ENCODE measurements at regions not wholly inside any gene's neighbourhood (a gene's known extent, or its start where the extent isn't known, plus 50 kb on each side); places are given as distances from the start of the nearest gene placed in this dataset.
"Not testable (repeated sequence)": the region's sequence is repeated elsewhere in the genome, so short reads cannot be mapped to it uniquely, and the experiment has no call there.

DNA sequence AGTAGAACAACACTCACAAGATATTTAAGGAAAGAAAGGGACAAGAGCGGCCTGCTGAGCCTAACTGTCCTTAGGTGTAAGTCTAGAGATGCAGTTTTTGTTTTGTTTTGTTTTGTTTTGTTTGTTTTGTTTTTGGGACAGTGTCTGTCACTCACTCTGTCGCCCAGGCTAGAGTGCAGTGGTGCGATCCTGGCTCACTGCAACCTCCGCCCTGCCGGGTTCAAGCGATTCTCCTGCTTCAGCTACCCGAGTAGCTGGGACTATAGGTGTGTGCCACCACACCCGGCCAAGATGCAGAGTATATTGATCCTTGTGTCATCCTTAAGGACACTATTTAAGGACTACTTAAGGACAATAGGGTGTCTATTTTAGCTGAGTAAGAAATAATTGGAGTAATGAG lies 84.1 kb upstream of the PARD3 start:
- TF ChIP-seq, protein P1, sequence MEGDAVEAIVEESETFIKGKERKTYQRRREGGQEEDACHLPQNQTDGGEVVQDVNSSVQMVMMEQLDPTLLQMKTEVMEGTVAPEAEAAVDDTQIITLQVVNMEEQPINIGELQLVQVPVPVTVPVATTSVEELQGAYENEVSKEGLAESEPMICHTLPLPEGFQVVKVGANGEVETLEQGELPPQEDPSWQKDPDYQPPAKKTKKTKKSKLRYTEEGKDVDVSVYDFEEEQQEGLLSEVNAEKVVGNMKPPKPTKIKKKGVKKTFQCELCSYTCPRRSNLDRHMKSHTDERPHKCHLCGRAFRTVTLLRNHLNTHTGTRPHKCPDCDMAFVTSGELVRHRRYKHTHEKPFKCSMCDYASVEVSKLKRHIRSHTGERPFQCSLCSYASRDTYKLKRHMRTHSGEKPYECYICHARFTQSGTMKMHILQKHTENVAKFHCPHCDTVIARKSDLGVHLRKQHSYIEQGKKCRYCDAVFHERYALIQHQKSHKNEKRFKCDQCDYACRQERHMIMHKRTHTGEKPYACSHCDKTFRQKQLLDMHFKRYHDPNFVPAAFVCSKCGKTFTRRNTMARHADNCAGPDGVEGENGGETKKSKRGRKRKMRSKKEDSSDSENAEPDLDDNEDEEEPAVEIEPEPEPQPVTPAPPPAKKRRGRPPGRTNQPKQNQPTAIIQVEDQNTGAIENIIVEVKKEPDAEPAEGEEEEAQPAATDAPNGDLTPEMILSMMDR (conservative IDR thresholded peaks at IDR 0.05; ENCODE audit: control insufficient read depth, insufficient read depth, low read depth, low read length): no peak
- DNase-seq (ENCODE audit: low read depth): no peak
- H3K4me3 ChIP-seq (ENCODE audit: control insufficient read depth, low read depth, low read length): no peak overlapping the region

DNA sequence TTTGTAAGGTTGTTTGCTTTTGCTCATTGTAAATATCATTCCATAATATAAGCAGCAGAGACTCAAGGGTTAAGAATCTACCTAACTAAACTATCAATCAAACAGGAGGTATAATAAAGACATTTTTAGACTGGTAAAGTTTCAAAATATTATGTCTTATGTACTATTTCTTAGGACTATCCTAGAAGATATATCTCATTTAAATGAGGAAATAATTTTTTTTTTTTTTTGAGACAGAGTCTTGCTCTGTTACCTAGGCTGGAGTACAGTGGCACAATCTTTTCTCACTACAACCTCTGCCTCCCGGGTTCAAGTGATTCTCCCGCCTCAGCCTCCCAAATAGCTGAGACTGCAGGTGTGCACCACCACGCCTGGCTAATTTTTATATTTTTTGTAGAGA lies 80.9 kb upstream of the PARD3 start:
- DNase-seq (ENCODE audit: low read depth): no peak
- H3K4me3 ChIP-seq (ENCODE audit: control insufficient read depth, low read depth, low read length): no peak overlapping the region

DNA sequence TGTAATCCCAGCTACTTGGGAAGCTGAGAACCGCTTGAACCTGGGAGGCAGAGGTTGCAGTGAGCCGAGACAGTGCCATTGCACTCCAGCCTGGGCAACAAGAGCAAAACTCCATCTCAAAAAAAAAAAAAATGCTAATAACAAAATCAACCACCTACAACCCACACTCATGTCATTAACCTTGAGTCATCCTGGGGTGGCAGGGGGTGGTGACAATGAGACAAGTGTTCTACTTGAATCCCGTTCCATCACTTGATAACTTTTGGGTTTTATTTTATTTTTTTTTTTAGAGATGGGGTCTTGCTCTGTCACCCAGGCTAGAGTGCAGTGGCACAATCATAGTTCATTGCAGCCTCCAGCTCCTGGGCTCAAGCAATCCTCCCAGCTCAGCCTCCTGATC lies 80.0 kb upstream of the PARD3 start:
- not testable (repeated sequence) for H3K4me3 ChIP-seq (ENCODE audit: control insufficient read depth, low read depth, low read length); DNase-seq (ENCODE audit: low read depth)

More for the DNA sequence above, 80.9 kb upstream of the PARD3 start:
- TF ChIP-seq, protein P1 (conservative IDR thresholded peaks at IDR 0.05; ENCODE audit: control insufficient read depth, insufficient read depth, low read depth, low read length): no peak

DNA sequence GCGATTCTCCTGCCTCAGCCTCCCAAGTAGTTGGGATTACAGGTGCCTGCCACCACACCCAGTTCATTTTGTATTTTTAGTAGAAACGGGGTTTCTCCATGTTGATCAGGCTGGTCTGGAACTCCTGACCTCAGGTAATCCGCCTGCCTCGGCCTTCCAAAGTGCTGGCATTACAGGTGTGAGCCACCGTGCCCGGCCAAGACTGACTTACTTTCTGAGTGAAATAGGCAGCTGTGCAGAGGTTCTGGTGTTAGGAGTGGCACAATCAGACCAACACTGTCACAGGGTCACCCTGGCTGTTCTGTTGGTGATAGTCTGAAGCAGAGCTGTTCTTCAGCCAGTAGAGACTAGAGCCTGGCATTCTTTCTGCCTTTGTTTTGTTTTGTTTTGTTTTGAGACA lies 77.4 kb upstream of the PARD3 start:
- H3K4me3 ChIP-seq (ENCODE audit: control insufficient read depth, low read depth, low read length); DNase-seq (ENCODE audit: low read depth): not testable (repeated sequence)

DNA sequence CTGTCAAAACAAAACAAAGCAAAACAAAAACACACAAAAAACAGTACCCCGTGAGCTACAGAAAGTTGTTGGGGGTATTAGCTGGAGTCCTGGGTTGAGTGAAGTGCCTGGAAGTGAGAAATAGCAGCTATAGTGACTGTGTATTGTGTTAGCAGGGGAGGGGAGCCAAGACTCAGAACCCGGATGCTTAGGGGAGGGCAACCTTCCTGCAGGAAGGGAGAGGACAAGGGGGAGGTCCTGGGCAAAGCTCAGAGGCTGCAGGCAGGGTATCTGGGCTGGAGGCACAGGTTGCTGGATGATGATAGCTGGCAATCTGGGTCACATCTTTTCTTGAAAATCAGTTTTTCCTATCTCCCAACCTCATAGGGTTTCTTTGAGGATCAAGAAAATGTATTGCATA lies 75.8 kb upstream of the PARD3 start:
- H3K4me3 ChIP-seq (ENCODE audit: control insufficient read depth, low read depth, low read length): no peak overlapping the region
- TF ChIP-seq, protein P1 (conservative IDR thresholded peaks at IDR 0.05; ENCODE audit: control insufficient read depth, insufficient read depth, low read depth, low read length): no peak
- DNase-seq (ENCODE audit: low read depth): no peak

DNA sequence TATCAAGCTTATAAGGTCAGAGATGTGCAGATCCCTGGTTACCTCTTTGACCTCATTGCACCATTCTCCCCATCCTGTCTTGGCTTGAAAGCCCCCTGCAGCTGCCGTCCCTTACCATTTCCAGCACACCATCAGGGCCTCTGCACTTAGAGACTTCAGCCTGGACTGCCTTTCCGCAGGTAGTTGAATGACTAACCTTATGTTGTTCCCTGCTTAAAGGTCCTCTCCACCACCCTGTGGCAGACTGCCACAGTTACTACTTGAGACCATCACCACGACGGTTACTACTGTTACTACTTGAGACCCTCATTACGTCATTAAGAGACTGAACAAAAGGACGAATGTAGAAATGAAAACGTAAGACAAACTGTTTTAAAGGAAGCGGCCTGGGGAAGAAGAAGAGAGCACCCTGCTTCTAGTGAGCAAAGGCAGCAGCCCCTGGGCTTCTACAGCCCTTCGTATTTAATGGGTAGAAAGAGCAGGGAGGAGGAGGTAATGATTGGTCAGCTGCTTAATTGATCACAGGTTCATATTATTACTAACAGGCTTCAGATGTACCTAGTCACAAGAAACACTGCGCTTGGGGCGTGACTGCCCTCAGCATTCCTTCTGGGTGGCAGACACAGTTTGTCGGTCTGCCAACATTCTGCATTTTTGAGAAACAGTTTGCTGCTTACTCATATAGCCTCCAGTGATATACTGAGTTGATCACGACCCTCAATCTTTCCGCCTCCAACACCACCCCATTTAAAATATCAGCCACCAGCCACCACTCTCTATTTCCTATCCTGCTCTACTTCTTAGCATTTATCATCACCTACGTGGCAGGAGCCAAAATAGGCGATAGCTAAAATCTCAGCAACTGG lies 74.1 kb upstream of the PARD3 start:
- TF ChIP-seq, protein P1 (conservative IDR thresholded peaks at IDR 0.05; ENCODE audit: control insufficient read depth, insufficient read depth, low read depth, low read length): no peak
- peak; percentile 14 for DNase-seq (ENCODE audit: low read depth)
- no peak overlapping the region for H3K4me3 ChIP-seq (ENCODE audit: control insufficient read depth, low read depth, low read length)

DNA sequence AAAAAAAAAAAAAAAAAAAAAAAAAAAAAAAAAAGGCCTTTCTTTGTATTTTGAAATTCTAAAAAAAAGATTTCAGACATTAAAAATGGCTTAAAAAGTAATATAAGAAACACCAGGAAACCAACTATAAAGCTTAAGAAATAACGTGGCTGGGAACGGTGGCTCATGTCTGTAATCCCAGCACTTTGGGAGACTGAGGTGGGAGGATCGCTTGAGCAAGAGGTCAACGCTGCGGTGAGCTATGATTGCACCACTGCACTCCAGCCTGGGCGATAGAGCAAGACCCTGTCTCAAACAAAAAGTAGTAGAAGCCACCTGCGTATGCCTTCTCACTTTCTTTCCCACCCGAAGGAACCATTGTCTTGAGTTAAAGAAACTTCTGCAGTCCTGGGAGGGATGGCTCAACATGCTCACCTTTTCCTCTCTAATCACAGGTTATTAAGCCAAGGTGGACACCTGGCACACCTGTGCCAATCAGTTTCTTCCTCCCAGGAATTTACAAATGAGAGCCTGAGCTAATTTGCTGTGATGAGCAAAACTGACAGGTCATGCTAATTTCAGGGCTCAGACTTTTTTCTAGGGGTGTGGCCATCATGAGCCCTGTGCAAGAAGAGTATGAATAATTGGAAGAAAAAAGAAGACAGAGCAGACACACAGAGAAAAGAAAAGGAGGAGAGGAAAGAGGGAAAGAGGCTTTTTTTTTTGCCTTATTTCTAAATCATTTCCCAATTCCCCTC lies 72.0 kb upstream of the PARD3 start:
- TF ChIP-seq, protein P1 (conservative IDR thresholded peaks at IDR 0.05; ENCODE audit: control insufficient read depth, insufficient read depth, low read depth, low read length): no peak
- H3K4me3 ChIP-seq (ENCODE audit: control insufficient read depth, low read depth, low read length): no peak overlapping the region

More for the DNA sequence above, 72.0 kb upstream of the PARD3 start:
- no peak for DNase-seq (ENCODE audit: low read depth)

Data from fibroblast of mammary gland (primary cell).